Astrocyte (in vitro differentiated cells and primary cell): ENCODE measurements at regions not wholly inside any gene's neighbourhood (a gene's known extent, or its start where the extent isn't known, plus 50 kb on each side); places are given as distances from the start of the nearest gene placed in this dataset.

ENCODE experiments used
- DNase-seq: peaks from one replicate; pipeline ENCODE4 v3.0.0-alpha.2; 2010; ENCODE audit warnings: low read depth
- FAIRE-seq: peaks from 2 replicates; lab custom pipeline; 2011; peaks lifted over from hg19 to GRCh38; lab: Jason Lieb, UNC
- H2AFZ ChIP-seq: 2 replicates; pipeline ENCODE4 v1.6.0; 2012; ENCODE audit warnings: low read depth, low read length, inconsistent platforms
- H3K27ac ChIP-seq: 2 replicates; pipeline ENCODE4 v1.5.1; 2011; ENCODE audit warnings: low read depth, low read length, inconsistent platforms
- H3K27me3 ChIP-seq: 2 replicates; pipeline ENCODE4 v1.6.0; 2011; ENCODE audit warnings: low read length, inconsistent platforms; ENCODE audit not compliant: insufficient read depth
- H3K36me3 ChIP-seq: 2 replicates; pipeline ENCODE4 v1.5.1; 2011; ENCODE audit warnings: low read length, inconsistent platforms; ENCODE audit not compliant: insufficient read depth
- H3K4me1 ChIP-seq: 2 replicates; pipeline ENCODE4 v1.5.1; 2011; ENCODE audit warnings: low read length, inconsistent platforms; ENCODE audit not compliant: insufficient read depth
- H3K4me2 ChIP-seq: 2 replicates; pipeline ENCODE4 v1.6.0; 2012; ENCODE audit warnings: low read length, inconsistent platforms
- H3K4me3 ChIP-seq: 2 replicates; pipeline ENCODE4 v1.5.1; 2011; ENCODE audit warnings: low read depth, mild to moderate bottlenecking, low read length, inconsistent platforms; ENCODE audit not compliant: insufficient read depth
- H3K79me2 ChIP-seq: 2 replicates; pipeline ENCODE4 v1.6.0; 2012; ENCODE audit warnings: mild to moderate bottlenecking, low read length, inconsistent platforms; ENCODE audit not compliant: insufficient read depth
- H3K9ac ChIP-seq: 2 replicates; pipeline ENCODE4 v1.6.0; 2012; ENCODE audit warnings: mild to moderate bottlenecking, low read length, inconsistent platforms
- H3K9me3 ChIP-seq: 2 replicates; pipeline ENCODE4 v1.5.1; 2012; ENCODE audit warnings: low read depth, mild to moderate bottlenecking, low read length, inconsistent platforms; ENCODE audit not compliant: insufficient read depth
- H4K20me1 ChIP-seq: 2 replicates; pipeline ENCODE4 v1.6.0; 2012; ENCODE audit warnings: low read length, inconsistent platforms; ENCODE audit not compliant: insufficient read depth
- H3K27ac Mint-ChIP-seq: one replicate; pipeline ENCODE4 v1.8.0; 2021; ENCODE audit warnings: mild to moderate bottlenecking, mixed read lengths; ENCODE audit not compliant: unreplicated experiment
- H3K27me3 Mint-ChIP-seq: one replicate; pipeline ENCODE4 v1.8.0; 2021; ENCODE audit warnings: low read depth, mixed read lengths; ENCODE audit not compliant: unreplicated experiment
- H3K36me3 Mint-ChIP-seq: one replicate; pipeline ENCODE4 v1.8.0; 2021; ENCODE audit warnings: low read depth, mixed read lengths; ENCODE audit not compliant: unreplicated experiment
- H3K4me1 Mint-ChIP-seq: one replicate; pipeline ENCODE4 v1.8.0; 2021; ENCODE audit warnings: low read depth, mixed read lengths; ENCODE audit not compliant: unreplicated experiment
- H3K4me3 Mint-ChIP-seq: one replicate; pipeline ENCODE4 v1.8.0; 2021; ENCODE audit warnings: mild to moderate bottlenecking, moderate library complexity, mixed read lengths; ENCODE audit not compliant: unreplicated experiment
- H3K9me3 Mint-ChIP-seq: one replicate; pipeline ENCODE4 v1.8.0; 2021; ENCODE audit warnings: mild to moderate bottlenecking, mixed read lengths; ENCODE audit not compliant: unreplicated experiment
- EZH2 ChIP-seq: IDR thresholded peaks from 2 replicates; pipeline ENCODE4 v1.6.1; 2012; ENCODE audit warnings: mild to moderate bottlenecking, low read length, inconsistent platforms; ENCODE audit not compliant: insufficient read depth
- TF ChIP-seq, protein P1 (sequence below): IDR thresholded peaks from 2 replicates; pipeline ENCODE4 v1.5.1; 2011; ENCODE audit warnings: low read depth, mild to moderate bottlenecking, inconsistent platforms, low read length, moderate library complexity; ENCODE audit not compliant: insufficient read depth

DNA sequence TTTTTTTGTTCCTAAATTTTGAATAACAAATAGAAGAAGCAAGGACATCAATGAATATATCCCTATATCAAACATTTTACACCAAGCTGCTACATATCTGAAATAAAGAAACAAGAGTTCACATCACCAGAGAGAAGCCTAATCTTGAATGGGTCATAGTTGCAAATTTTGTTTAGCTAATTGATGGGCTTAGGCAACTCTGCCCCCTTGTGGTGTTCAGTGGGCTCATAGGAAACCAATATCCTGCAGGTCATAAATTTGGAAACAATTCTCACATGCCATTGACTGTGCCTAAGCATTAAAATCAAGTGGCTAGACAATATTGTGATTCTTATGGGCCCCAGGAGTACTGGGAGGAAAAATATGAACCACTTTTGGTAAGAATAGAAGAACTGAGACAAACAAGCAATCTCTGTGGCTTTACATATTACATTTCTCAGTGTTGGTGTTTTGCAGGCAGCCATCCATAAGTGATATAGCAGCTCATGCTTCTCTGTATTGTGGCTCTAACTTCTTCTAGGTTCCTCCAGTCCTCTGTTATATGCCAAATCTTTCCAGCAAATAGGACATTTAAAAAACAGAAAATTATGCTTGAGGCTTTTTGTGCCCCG, 1262.8 kb upstream of the PRMT6 start:
- Histone ChIP-seq H3K9ac (no peak overlapping the region), H4K20me1 (no peaks in the 10 kb centered on the region), H2AFZ (no peak overlapping the region), H3K4me3 (no peak overlapping the region), H3K36me3 (no peaks in the 10 kb centered on the region), H3K27me3 (no peaks in the 10 kb centered on the region), H3K79me2 (no peaks in the 10 kb centered on the region), H3K4me1 (no peaks in the 10 kb centered on the region), H3K9me3 (no peaks in the 10 kb centered on the region), H3K27ac (no peak overlapping the region), H3K4me2 (no peak overlapping the region)
- FAIRE-seq: no peak
- no peaks in the 10 kb centered on the region for H3K9me3 Mint-ChIP-seq
- H3K27ac Mint-ChIP-seq: no peak overlapping the region
- no peak overlapping the region for H3K4me3 Mint-ChIP-seq
- DNase-seq: no peak
- no peaks in the 10 kb centered on the region for H3K4me1 Mint-ChIP-seq
- TF ChIP-seq, protein P1, sequence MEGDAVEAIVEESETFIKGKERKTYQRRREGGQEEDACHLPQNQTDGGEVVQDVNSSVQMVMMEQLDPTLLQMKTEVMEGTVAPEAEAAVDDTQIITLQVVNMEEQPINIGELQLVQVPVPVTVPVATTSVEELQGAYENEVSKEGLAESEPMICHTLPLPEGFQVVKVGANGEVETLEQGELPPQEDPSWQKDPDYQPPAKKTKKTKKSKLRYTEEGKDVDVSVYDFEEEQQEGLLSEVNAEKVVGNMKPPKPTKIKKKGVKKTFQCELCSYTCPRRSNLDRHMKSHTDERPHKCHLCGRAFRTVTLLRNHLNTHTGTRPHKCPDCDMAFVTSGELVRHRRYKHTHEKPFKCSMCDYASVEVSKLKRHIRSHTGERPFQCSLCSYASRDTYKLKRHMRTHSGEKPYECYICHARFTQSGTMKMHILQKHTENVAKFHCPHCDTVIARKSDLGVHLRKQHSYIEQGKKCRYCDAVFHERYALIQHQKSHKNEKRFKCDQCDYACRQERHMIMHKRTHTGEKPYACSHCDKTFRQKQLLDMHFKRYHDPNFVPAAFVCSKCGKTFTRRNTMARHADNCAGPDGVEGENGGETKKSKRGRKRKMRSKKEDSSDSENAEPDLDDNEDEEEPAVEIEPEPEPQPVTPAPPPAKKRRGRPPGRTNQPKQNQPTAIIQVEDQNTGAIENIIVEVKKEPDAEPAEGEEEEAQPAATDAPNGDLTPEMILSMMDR: peak; percentile 78
- TF ChIP-seq EZH2: no peak
- no peaks in the 10 kb centered on the region for H3K36me3 Mint-ChIP-seq
- H3K27me3 Mint-ChIP-seq: no peaks in the 10 kb centered on the region

GRCh38 chr1:105795741-105796140, 1260.7 kb upstream of the PRMT6 start:
- DNase-seq (no peak), FAIRE-seq (no peak)
- Histone ChIP-seq H3K27me3 (no peaks in the 10 kb centered on the region), H3K4me1 (no peaks in the 10 kb centered on the region), H4K20me1 (no peaks in the 10 kb centered on the region), H3K27ac (no peak overlapping the region), H3K4me3 (no peak overlapping the region), H3K9ac (no peak overlapping the region), H3K4me2 (no peak overlapping the region), H3K79me2 (no peaks in the 10 kb centered on the region), H3K9me3 (no peaks in the 10 kb centered on the region), H3K36me3 (no peaks in the 10 kb centered on the region), H2AFZ (no peak overlapping the region)
- H3K27me3 Mint-ChIP-seq: no peaks in the 10 kb centered on the region
- TF ChIP-seq, protein P1: no peak
- no peak for TF ChIP-seq EZH2
- no peaks in the 10 kb centered on the region for H3K4me1 Mint-ChIP-seq
- no peak overlapping the region for H3K4me3 Mint-ChIP-seq
- no peaks in the 10 kb centered on the region for H3K36me3 Mint-ChIP-seq
- no peak overlapping the region for H3K27ac Mint-ChIP-seq
- no peaks in the 10 kb centered on the region for H3K9me3 Mint-ChIP-seq

DNA sequence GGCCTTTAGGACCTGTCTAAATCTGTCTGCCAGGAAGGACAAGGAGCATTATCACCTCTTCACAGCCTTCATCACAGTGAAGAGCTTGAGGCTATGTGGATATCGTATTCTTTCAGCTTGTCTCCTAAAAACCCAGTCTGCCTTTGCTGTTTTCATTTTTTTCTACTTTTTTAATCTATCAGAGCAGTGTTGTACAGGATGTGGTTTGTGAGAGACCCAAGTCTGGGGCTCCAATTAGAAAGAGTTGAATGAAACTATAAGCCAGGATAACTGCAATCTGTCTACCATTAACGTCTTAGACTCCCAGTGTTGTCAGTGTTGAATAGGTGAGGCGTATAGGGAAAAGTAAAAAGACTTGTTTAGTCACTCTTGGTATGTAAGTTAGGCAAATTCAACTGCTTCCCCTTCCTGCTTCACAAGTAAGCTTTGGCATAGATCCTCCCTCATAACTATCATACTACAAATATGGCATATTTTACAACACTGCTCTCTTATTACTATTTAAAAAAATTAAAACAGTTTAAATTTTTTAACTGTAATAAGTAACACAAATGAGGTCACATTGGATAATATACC, 1225.8 kb upstream of the PRMT6 start:
- no peaks in the 10 kb centered on the region for H3K9me3 Mint-ChIP-seq
- no peak for FAIRE-seq
- no peak overlapping the region for H3K9ac ChIP-seq

More for the DNA sequence above, 1225.8 kb upstream of the PRMT6 start:
- Histone ChIP-seq H3K4me1 (no peaks in the 10 kb centered on the region), H3K4me2 (no peak overlapping the region), H3K79me2 (no peaks in the 10 kb centered on the region), H3K27ac (no peak overlapping the region), H3K36me3 (no peaks in the 10 kb centered on the region), H2AFZ (no peak overlapping the region), H3K9me3 (no peaks in the 10 kb centered on the region), H4K20me1 (no peaks in the 10 kb centered on the region), H3K4me3 (no peak overlapping the region), H3K27me3 (no peaks in the 10 kb centered on the region)
- no peak overlapping the region for H3K27ac Mint-ChIP-seq
- DNase-seq: no peak
- H3K4me3 Mint-ChIP-seq: no peak overlapping the region
- H3K36me3 Mint-ChIP-seq: no peaks in the 10 kb centered on the region
- H3K27me3 Mint-ChIP-seq: no peaks in the 10 kb centered on the region
- TF ChIP-seq, protein P1: no peak
- no peak for TF ChIP-seq EZH2
- H3K4me1 Mint-ChIP-seq: no peaks in the 10 kb centered on the region
